ENCODE measurements at regions not wholly inside any gene's neighbourhood (a gene's known extent, or its start where the extent isn't known, plus 50 kb on each side); places are given as distances from the start of the nearest gene placed in this dataset.

DNA sequence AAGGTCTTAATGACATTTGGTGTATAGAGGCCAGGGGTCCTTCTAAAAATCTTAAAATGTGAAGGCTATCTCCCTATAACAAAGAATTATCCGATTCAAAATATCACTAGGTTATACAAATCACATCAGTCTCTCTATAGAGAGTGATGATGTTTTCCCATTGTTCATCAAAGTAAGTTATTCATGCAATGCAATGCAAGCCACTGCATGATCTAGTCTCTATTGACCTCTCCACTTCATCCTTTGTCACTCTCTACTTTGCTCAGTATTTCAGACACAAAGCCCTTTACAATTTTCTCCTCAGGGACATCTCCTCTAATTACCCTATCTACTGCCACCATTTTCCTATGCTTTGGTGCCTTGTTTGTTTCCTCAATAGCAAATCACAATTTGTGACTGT, 628.0 kb downstream of the HTR1B start:
- no peak for TF ChIP-seq TAF1 (IDR thresholded peaks at IDR 0.05; ENCODE audit: borderline replicate concordance, insufficient read depth, low read length)
- no peak for TF ChIP-seq POLR2AphosphoS5 (IDR thresholded peaks at IDR 0.05; ENCODE audit: low read depth, low read length)
- TF ChIP-seq, protein P1, sequence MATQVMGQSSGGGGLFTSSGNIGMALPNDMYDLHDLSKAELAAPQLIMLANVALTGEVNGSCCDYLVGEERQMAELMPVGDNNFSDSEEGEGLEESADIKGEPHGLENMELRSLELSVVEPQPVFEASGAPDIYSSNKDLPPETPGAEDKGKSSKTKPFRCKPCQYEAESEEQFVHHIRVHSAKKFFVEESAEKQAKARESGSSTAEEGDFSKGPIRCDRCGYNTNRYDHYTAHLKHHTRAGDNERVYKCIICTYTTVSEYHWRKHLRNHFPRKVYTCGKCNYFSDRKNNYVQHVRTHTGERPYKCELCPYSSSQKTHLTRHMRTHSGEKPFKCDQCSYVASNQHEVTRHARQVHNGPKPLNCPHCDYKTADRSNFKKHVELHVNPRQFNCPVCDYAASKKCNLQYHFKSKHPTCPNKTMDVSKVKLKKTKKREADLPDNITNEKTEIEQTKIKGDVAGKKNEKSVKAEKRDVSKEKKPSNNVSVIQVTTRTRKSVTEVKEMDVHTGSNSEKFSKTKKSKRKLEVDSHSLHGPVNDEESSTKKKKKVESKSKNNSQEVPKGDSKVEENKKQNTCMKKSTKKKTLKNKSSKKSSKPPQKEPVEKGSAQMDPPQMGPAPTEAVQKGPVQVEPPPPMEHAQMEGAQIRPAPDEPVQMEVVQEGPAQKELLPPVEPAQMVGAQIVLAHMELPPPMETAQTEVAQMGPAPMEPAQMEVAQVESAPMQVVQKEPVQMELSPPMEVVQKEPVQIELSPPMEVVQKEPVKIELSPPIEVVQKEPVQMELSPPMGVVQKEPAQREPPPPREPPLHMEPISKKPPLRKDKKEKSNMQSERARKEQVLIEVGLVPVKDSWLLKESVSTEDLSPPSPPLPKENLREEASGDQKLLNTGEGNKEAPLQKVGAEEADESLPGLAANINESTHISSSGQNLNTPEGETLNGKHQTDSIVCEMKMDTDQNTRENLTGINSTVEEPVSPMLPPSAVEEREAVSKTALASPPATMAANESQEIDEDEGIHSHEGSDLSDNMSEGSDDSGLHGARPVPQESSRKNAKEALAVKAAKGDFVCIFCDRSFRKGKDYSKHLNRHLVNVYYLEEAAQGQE (IDR thresholded peaks at IDR 0.05; ENCODE audit: insufficient read depth in 1 of 2, low read depth in 2 of 2, low read length in 2 of 2) = no peak
- TF ChIP-seq SIN3A (IDR thresholded peaks at IDR 0.05; ENCODE audit: borderline replicate concordance, insufficient read depth, low read length) = no peak
- no peak for TF ChIP-seq FOXP2 (optimal IDR thresholded peaks at IDR 0.05; ENCODE audit: borderline replicate concordance, extremely low read depth, extremely low read length, insufficient read depth)

DNA sequence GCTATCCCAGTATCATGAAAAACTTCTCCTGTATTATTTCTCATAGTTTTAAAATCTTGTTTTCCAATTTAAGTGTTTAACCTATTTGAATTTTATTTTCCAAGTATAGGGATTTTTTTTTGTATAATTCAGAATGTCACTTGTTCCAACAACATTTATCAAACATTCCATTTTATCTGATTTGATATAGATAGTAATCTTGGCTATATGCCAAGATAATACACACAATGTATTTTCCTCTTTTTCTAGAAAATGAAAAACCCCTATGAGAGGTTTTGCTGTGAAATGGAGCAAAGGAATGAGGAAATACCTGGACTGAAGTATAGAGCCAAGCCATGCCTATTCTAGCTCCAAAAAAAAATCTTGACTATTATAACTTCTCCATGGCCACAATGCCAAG, 628.9 kb downstream of the HTR1B start:
- no peak for TF ChIP-seq FOXP2 (optimal IDR thresholded peaks at IDR 0.05; ENCODE audit: borderline replicate concordance, extremely low read depth, extremely low read length, insufficient read depth)
- TF ChIP-seq POLR2AphosphoS5 (IDR thresholded peaks at IDR 0.05; ENCODE audit: low read depth, low read length) = no peak
- TF ChIP-seq, protein P1 (IDR thresholded peaks at IDR 0.05; ENCODE audit: insufficient read depth in 1 of 2, low read depth in 2 of 2, low read length in 2 of 2) = no peak
- no peak for TF ChIP-seq SIN3A (IDR thresholded peaks at IDR 0.05; ENCODE audit: borderline replicate concordance, insufficient read depth, low read length)
- no peak for TF ChIP-seq TAF1 (IDR thresholded peaks at IDR 0.05; ENCODE audit: borderline replicate concordance, insufficient read depth, low read length)

DNA sequence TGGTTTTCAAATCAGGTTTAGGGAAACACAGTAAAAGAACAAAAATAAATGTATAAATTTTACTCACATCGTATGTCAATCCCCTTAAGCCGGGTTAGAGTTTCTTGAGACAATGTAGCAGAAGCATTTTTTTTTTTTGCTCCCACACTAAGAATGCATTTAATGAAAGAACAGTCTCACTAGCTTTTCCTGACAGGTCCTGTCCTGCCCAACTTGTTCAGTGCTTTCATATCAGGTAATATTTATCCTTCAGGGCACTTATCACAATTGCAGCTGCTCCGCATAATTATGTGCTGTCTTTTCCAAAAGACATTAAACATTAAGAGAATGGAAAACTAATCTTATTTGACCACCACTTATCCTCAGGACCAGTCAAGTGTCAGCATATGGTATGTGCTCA, 632.0 kb downstream of the HTR1B start:
- TF ChIP-seq, protein P1 (IDR thresholded peaks at IDR 0.05; ENCODE audit: insufficient read depth in 1 of 2, low read depth in 2 of 2, low read length in 2 of 2) = no peak
- TF ChIP-seq SIN3A (IDR thresholded peaks at IDR 0.05; ENCODE audit: borderline replicate concordance, insufficient read depth, low read length) (no peak), FOXP2 (optimal IDR thresholded peaks at IDR 0.05; ENCODE audit: borderline replicate concordance, extremely low read depth, extremely low read length, insufficient read depth) (no peak), POLR2AphosphoS5 (IDR thresholded peaks at IDR 0.05; ENCODE audit: low read depth, low read length) (no peak), TAF1 (IDR thresholded peaks at IDR 0.05; ENCODE audit: borderline replicate concordance, insufficient read depth, low read length) (no peak)

DNA sequence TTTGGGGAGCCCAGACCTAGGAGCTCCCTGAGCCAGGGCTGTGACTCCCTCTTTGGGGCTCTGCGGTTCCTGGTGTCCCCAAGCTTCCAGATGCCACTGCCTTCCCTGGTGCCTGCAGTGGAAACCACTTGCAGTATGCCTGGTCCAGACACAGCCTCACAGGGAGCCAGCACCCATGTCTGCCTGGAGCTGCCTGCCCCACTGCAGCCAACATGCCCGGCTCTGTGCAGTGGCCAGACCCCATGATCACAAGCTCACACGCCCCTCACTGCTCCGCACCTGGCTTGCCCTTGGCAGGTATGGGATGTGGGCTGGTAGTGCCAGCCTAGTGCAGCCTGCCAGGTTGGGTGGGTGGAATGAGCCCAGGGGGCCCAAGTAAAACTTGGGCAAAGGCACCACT, 644.8 kb downstream of the HTR1B start:
- TF ChIP-seq FOXP2 (optimal IDR thresholded peaks at IDR 0.05; ENCODE audit: borderline replicate concordance, extremely low read depth, extremely low read length, insufficient read depth) (no peak), POLR2AphosphoS5 (IDR thresholded peaks at IDR 0.05; ENCODE audit: low read depth, low read length) (no peak)

DNA sequence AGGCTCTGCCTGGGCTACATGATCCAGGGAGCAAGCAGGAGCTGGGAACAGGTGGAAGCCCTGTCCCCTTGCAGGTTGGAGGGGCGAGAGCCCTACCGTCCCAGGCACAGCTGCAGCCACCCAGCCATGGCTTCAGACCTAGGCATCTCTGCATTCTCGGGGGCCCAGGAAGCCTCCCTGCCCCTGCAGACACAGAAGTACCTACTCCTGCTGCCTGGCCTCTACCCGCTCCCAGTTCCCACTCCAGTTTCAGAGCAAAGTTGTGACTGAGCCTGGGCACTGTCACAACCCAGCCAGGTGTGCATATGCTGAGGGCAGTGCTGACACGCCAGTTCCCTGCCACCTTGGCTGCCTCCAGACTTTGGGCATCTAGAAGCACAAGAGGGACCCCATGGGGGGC, 645.9 kb downstream of the HTR1B start:
- no peak for TF ChIP-seq SIN3A (IDR thresholded peaks at IDR 0.05; ENCODE audit: borderline replicate concordance, insufficient read depth, low read length)
- TF ChIP-seq FOXP2 (optimal IDR thresholded peaks at IDR 0.05; ENCODE audit: borderline replicate concordance, extremely low read depth, extremely low read length, insufficient read depth) = no peak
- no peak for TF ChIP-seq POLR2AphosphoS5 (IDR thresholded peaks at IDR 0.05; ENCODE audit: low read depth, low read length)
- TF ChIP-seq TAF1 (IDR thresholded peaks at IDR 0.05; ENCODE audit: borderline replicate concordance, insufficient read depth, low read length) = no peak
- TF ChIP-seq, protein P1 (IDR thresholded peaks at IDR 0.05; ENCODE audit: insufficient read depth in 1 of 2, low read depth in 2 of 2, low read length in 2 of 2) = no peak

Measured in PFSK-1 (cell line).